Trophoblast cell (in vitro differentiated cells and primary cell): ENCODE measurements at regions not wholly inside any gene's neighbourhood (a gene's known extent, or its start where the extent isn't known, plus 50 kb on each side); places are given as distances from the start of the nearest gene placed in this dataset.
A peak's percentile ranks its signal among the peaks of the same experiment; 100 is the strongest.
"Not testable (repeated sequence)": the region's sequence is repeated elsewhere in the genome, so short reads cannot be mapped to it uniquely, and the experiment has no call there.

ENCODE experiments used
- DNase-seq, 2 donors: peaks; one replicate each; pipeline ENCODE4 v3.0.0-alpha.2; 2016
- H2AFZ ChIP-seq: 2 replicates; pipeline ENCODE4 v1.6.1; 2013; ENCODE audit warnings: low read length, moderate library complexity, mild to moderate bottlenecking; ENCODE audit not compliant: insufficient read depth, poor library complexity
- H2AK5ac ChIP-seq: 2 replicates; pipeline ENCODE4 v1.6.1; 2013; ENCODE audit warnings: mild to moderate bottlenecking, low read length
- H2BK120ac ChIP-seq: 2 replicates; pipeline ENCODE4 v1.6.1; 2013; ENCODE audit warnings: low read length, mild to moderate bottlenecking, moderate library complexity; ENCODE audit not compliant: insufficient read depth, poor library complexity
- H2BK12ac ChIP-seq: 2 replicates; pipeline ENCODE4 v1.6.1; 2013; ENCODE audit warnings: mild to moderate bottlenecking, low read length, moderate library complexity
- H2BK5ac ChIP-seq: 2 replicates; pipeline ENCODE4 v1.6.1; 2013; ENCODE audit warnings: low read length, low read depth, moderate library complexity, mild to moderate bottlenecking; ENCODE audit not compliant: poor library complexity
- H3K14ac ChIP-seq: 2 replicates; pipeline ENCODE4 v1.6.1; 2013; ENCODE audit warnings: mild to moderate bottlenecking, low read length
- H3K18ac ChIP-seq: 2 replicates; pipeline ENCODE4 v1.6.1; 2013; ENCODE audit warnings: mild to moderate bottlenecking, low read length
- H3K23ac ChIP-seq: 2 replicates; pipeline ENCODE4 v1.6.1; 2013; ENCODE audit warnings: low read length
- H3K27ac ChIP-seq: 2 replicates; pipeline ENCODE4 v1.5.1; 2013; ENCODE audit warnings: low read depth, mild to moderate bottlenecking, inconsistent platforms, low read length, moderate library complexity
- H3K27me3 ChIP-seq: 2 replicates; pipeline ENCODE4 v1.6.1; 2013; ENCODE audit warnings: inconsistent platforms, mild to moderate bottlenecking, low read length, moderate library complexity; ENCODE audit not compliant: insufficient read depth
- H3K36me3 ChIP-seq, 2 experiments: 1 replicate in 1 of 2; 2 replicates in 1 of 2; pipeline ENCODE4 v1.6.1; 2013; ENCODE audit warnings: low read length in 2 of 2, mild to moderate bottlenecking in 2 of 2, moderate library complexity in 1 of 2; ENCODE audit not compliant: insufficient read depth in 2 of 2, control insufficient read depth in 1 of 2
- H3K4ac ChIP-seq: 2 replicates; pipeline ENCODE4 v1.6.1; 2013; ENCODE audit warnings: low read depth, mild to moderate bottlenecking, low read length, moderate library complexity
- H3K4me1 ChIP-seq, 2 experiments: 1 replicate in 1 of 2; 2 replicates in 1 of 2; pipeline ENCODE4 v1.6.1; 2013; ENCODE audit warnings: low read length in 2 of 2, mild to moderate bottlenecking in 2 of 2, moderate library complexity in 1 of 2; ENCODE audit not compliant: insufficient read depth in 2 of 2, control insufficient read depth in 1 of 2
- H3K4me2 ChIP-seq: 2 replicates; pipeline ENCODE4 v1.6.1; 2013; ENCODE audit warnings: inconsistent platforms, mild to moderate bottlenecking, low read length, moderate library complexity
- H3K4me3 ChIP-seq: 2 replicates; pipeline ENCODE4 v1.5.1; 2013; ENCODE audit warnings: mild to moderate bottlenecking, low read depth, low read length, inconsistent platforms
- H3K79me1 ChIP-seq: one replicate; pipeline ENCODE4 v1.6.1; 2013; ENCODE audit warnings: low read length
- H3K79me2 ChIP-seq: 2 replicates; pipeline ENCODE4 v1.6.1; 2013; ENCODE audit warnings: low read length, mild to moderate bottlenecking; ENCODE audit not compliant: control insufficient read depth, insufficient read depth, poor library complexity
- H3K9ac ChIP-seq: 2 replicates; pipeline ENCODE4 v1.6.1; 2013; ENCODE audit warnings: mild to moderate bottlenecking, low read length
- H3K9me3 ChIP-seq: 2 replicates; pipeline ENCODE4 v1.6.1; 2013; ENCODE audit warnings: low read depth, mild to moderate bottlenecking, control low read depth, inconsistent platforms, low read length; ENCODE audit not compliant: insufficient read depth
- H4K12ac ChIP-seq: 2 replicates; pipeline ENCODE4 v1.6.1; 2013; ENCODE audit warnings: low read depth, mild to moderate bottlenecking, low read length, moderate library complexity
- H4K8ac ChIP-seq: 2 replicates; pipeline ENCODE4 v1.6.1; 2013; ENCODE audit warnings: low read depth, mild to moderate bottlenecking, low read length, moderate library complexity
- H4K91ac ChIP-seq: one replicate; pipeline ENCODE4 v1.6.1; 2013; ENCODE audit warnings: low read depth, mild to moderate bottlenecking, low read length, moderate library complexity
- WGBS: extraction: QIAGEN DNeasy Blood & Tissue Kit; methylation state at CpG from one replicate; pipeline ENCODE4 v1.1.7; 2013; ENCODE audit warnings: missing lambda C conversion rate; ENCODE audit not compliant: insufficient read length, insufficient coverage; ENCODE audit errors: extremely low coverage; 5-methylcytosine and 5-hydroxymethylcytosine counted together

DNA sequence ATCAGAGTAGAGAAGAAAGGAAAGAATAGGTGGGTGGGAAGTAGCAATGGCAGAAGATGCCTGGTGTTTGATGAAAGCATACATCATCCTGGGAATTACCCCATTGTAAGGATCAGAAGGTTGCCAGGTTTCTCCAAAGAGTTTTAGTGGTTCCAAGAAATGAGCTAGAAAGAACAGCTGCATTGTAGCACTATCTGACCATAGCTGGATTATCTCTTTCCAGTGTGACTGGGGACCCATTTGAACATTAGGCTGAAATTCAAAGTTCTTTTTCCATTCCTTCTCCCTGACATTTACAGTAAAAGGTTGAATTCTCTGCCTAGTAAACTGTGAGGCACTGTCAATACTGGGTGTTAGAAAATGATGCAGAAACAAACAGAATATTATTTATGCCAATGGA lies 244.4 kb downstream of the GALC start:
- Histone ChIP-seq H2AK5ac (no peak overlapping the region), H3K9ac (no peak overlapping the region), H3K18ac (no peak overlapping the region), H2BK120ac (no peak overlapping the region), H3K79me1 (no peaks in the 10 kb centered on the region), H3K27ac (no peak overlapping the region), H3K4me2 (no peak overlapping the region), H3K36me3 (no peaks in the 10 kb centered on the region), H3K4me1 (no peaks in the 10 kb centered on the region), H4K8ac (no peak overlapping the region), H2BK12ac (no peak overlapping the region), H3K14ac (no peak overlapping the region), H3K4me3 (no peak overlapping the region), H4K91ac (no peak overlapping the region), H4K12ac (no peak overlapping the region), H2BK5ac (no peak overlapping the region), H3K9me3 (no peaks in the 10 kb centered on the region), H2AFZ (no peak overlapping the region), H3K4ac (no peak overlapping the region), H3K27me3 (no peaks in the 10 kb centered on the region), H3K79me2 (no peaks in the 10 kb centered on the region), H3K23ac (no peak overlapping the region)
- no peak for DNase-seq

- no CpG with 5 or more reads among the region's 3 CpGs for whole genome bisulfite sequencing
- H3K23ac ChIP-seq: no peak overlapping the region
- H2BK12ac ChIP-seq: no peak overlapping the region
- H3K4me1 ChIP-seq: no peaks in the 10 kb centered on the region
- DNase-seq: peak in 1 of 2 donors; percentile 46
- H3K4me2 ChIP-seq: no peak overlapping the region
- no peak overlapping the region for H4K91ac ChIP-seq
- no peak overlapping the region for H2AK5ac ChIP-seq
- H4K12ac ChIP-seq: no peak overlapping the region
- no peaks in the 10 kb centered on the region for H3K79me2 ChIP-seq
- no peaks in the 10 kb centered on the region for H3K9me3 ChIP-seq
- no peak overlapping the region for H2BK120ac ChIP-seq
- no peaks in the 10 kb centered on the region for H3K36me3 ChIP-seq
- no peak overlapping the region for H3K9ac ChIP-seq
- no peak overlapping the region for H3K4me3 ChIP-seq
- H3K27ac ChIP-seq: no peak overlapping the region
- no peak overlapping the region for H2AFZ ChIP-seq
- no peak overlapping the region for H2BK5ac ChIP-seq
- no peak overlapping the region for H3K4ac ChIP-seq
- no peak overlapping the region for H3K14ac ChIP-seq
- H4K8ac ChIP-seq: no peak overlapping the region
- H3K79me1 ChIP-seq: no peaks in the 10 kb centered on the region
- no peaks in the 10 kb centered on the region for H3K27me3 ChIP-seq
- no peak overlapping the region for H3K18ac ChIP-seq
These were observed 247.4 kb downstream of the GALC start for GRCh38 chr14:87745507-87746118.

GRCh38 chr14:87734577-87735360 lies 258.2 kb downstream of the GALC start:
- not testable (repeated sequence) for H4K12ac ChIP-seq, H4K8ac ChIP-seq, H2BK12ac ChIP-seq, H3K27ac ChIP-seq, H2AK5ac ChIP-seq, DNase-seq, H3K4me3 ChIP-seq, H3K27me3 ChIP-seq, H2AFZ ChIP-seq, H3K18ac ChIP-seq, H3K9me3 ChIP-seq, H3K4me1 ChIP-seq, H3K79me2 ChIP-seq, H4K91ac ChIP-seq, H3K9ac ChIP-seq, H3K14ac ChIP-seq, H2BK5ac ChIP-seq, H3K4ac ChIP-seq, H3K79me1 ChIP-seq, H3K36me3 ChIP-seq, H3K23ac ChIP-seq, H2BK120ac ChIP-seq, H3K4me2 ChIP-seq
- WGBS: no CpG with 5 or more reads among the region's 49 CpGs

GRCh38 chr14:87733115-87733514 lies 259.9 kb downstream of the GALC start:
- not testable (repeated sequence) for H3K9me3 ChIP-seq, H3K4ac ChIP-seq, DNase-seq, H4K8ac ChIP-seq, H3K14ac ChIP-seq, H3K36me3 ChIP-seq, H3K27me3 ChIP-seq, H2BK12ac ChIP-seq, H3K18ac ChIP-seq, H3K4me2 ChIP-seq, H3K79me1 ChIP-seq, H2BK120ac ChIP-seq, H3K4me1 ChIP-seq, H4K12ac ChIP-seq, H3K9ac ChIP-seq, H2AFZ ChIP-seq, H3K27ac ChIP-seq, H2AK5ac ChIP-seq, H4K91ac ChIP-seq, H3K79me2 ChIP-seq, H3K23ac ChIP-seq, H2BK5ac ChIP-seq, H3K4me3 ChIP-seq
- WGBS: no CpG with 5 or more reads among the region's 7 CpGs
